ENCODE measurements at regions not wholly inside any gene's neighbourhood (a gene's known extent, or its start where the extent isn't known, plus 50 kb on each side); places are given as distances from the start of the nearest gene placed in this dataset.
"Not testable (repeated sequence)": the region's sequence is repeated elsewhere in the genome, so short reads cannot be mapped to it uniquely, and the experiment has no call there.

DNA sequence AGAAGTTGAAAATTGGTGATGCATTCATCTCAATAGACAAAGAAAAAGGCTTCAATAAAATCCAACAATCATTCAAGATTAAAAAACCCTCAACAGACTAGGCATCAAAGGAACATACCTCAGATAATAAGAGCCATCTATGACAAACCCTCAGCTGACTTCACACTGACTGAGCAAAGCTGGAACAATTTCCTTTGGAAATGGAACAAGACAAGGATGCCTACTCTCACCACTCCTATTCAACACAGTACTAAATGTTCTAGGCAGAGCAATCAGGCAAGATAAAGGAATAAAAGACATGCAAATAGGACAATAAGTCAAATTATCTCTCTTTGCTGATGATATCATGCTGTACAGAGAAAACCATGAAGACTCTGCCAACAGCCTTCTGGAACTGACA, 1188.1 kb downstream of the DTWD2 start:
- no peak for DNase-seq (ENCODE audit: low read depth)

DNA sequence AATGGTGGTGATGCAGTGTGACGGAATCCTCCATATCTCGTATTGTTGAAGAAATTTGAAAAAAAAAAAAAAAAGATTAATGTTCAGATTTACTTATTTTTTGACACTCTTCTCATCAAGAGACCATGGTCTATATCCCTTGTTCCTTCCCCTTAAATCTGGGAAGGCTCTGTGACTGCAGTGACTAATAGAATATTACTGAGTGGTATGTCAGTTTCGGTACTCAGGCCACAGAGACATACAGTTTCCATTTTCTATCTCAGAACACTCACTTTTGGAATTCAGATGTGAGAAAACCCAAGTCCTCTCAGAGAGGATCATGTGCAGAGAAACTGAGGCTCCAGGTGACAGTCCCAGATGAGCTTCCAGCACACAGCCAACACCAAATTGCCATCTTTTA, 1193.5 kb downstream of the DTWD2 start:
- no peak for DNase-seq (ENCODE audit: low read depth)

GRCh38 chr5:117793963-117794362, 1194.4 kb downstream of the DTWD2 start:
- no peak for DNase-seq (ENCODE audit: low read depth)

GRCh38 chr5:117792476-117792875, 1195.9 kb downstream of the DTWD2 start:
- DNase-seq (ENCODE audit: low read depth), result no peak

DNA sequence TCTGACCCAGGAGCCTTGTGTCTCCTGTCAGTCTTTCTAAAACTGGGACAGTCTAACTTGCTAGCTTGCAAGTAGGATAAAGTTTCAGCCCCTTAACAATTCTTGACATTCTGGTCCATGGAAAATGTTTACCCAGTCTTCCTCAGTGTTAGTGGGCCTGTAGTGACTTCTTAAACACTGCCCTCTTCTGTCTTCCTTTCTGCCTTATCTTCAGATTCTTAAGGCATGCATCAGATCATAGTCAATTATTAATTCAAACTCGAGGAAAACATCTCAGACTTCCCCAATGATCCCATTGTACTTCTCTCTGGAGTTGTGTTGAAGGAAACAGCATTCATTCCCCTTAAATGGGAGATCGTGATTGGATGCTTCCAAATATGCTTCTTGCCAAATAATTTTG, 1199.8 kb downstream of the DTWD2 start:
- DNase-seq (ENCODE audit: low read depth), result no peak

DNA sequence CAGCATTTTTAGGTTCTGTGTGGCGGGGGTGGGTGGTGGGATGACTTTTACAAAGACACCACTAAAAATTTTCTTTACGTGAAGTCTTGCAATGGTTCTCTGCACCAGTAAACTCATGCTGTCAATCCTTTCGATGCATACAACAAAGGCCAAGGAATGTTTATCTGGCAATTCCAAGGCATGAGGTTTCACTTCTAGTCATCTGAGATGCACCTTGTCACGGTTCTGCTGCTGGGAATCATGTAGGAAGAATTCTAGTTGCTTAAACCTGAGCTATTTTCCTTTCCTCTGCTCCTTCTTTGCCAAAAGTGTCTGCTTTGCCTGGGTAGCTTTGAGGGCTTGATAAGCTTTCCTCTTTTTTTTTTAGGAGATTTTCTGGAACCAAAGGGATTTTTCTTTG, 1204.5 kb upstream of the SEMA6A start:
- DNase-seq (ENCODE audit: low read depth), result no peak

DNA sequence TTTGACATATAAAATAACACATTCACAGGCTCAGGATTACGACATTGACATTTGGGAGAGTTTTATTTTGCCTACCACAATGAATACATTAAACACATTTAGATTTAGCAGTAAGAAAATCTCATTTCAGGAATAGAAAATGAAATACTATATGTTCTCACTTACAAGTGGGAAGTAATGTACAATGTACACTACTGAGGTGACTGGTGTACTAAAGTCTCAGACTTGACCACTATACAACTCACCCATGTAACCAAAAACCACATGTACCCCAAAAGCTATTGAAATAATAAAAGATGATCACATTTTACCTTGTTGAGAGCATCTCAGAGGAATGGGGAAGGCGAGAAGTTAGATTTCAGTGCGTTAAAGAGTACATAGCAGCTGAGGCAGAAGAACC, 1202.4 kb upstream of the SEMA6A start:
- DNase-seq (ENCODE audit: low read depth), result no peak

- no peak for DNase-seq (ENCODE audit: low read depth)
Observed at GRCh38 chr5:117769877-117770276, 1195.3 kb upstream of the SEMA6A start.

GRCh38 chr5:117763271-117763670, 1188.6 kb upstream of the SEMA6A start:
- no peak for DNase-seq (ENCODE audit: low read depth)

DNA sequence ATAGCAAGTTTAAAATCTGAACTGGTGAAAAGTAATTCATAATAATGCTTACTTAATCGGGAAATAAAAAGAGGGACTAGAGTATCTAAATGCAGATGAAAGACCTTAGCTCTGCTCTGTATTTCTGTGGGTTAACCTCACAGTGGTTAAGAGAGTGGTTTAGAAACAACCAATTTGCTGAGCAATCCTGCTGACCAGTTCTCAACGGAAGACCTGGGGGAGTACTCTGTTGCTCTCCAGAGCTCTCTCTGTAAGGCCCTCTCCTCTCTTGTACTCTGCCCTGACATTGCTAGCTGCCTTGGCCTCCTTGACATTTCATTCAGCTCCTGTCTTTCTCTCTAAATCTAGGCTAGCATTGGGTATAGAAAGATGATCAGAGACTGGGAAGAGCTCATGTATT, 1186.6 kb upstream of the SEMA6A start:
- DNase-seq (ENCODE audit: low read depth), result no peak

DNA sequence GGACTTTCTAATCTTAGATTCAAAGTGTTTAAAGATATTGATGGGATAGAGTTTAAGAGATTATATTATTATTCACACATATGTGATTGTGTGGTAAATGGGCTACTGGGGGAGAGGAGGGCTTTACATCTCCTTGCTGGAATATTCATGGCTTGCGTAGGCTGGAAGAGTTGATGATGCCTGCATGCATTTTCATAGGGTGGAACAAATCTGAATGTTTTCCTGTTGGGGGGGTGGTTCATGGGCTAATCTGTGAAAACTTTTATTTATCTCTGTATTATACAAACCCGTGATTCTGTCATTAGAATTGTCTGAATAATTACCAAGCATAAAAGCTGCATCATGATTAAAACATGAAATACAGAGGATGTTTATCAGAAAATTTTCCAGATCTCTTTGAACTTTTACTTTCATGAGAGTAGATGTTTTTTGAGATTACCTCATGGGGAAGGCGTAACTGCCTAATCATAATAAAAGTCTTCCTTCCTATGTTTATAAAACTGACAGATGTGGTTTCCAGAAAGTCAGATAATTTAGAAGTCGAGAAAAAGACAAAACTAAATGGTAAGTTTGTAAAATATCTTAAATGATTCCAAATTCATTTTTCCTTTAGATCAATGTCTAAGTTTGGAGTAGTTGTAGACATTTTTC, 1185.4 kb upstream of the SEMA6A start:
- no peak for DNase-seq (ENCODE audit: low read depth)

DNA sequence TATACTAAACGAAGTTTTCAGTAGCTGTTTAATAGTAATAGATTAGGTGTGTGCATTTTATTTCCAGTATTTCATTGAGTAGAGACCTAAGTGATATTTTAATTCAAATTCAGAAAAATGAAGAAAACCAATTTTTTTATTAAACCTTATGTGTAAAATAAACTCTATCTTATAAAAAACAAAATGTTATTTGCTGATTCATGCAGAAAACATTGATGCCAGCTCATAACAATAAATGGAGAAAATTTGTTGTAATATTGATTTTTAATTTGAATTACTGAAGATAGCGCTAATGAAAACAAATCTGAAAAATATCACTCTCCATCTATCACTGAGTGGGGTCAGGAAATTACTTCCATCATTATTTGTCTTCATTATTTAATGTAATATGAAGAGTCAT, 1177.8 kb upstream of the SEMA6A start:
- DNase-seq (ENCODE audit: low read depth), result no peak

- DNase-seq (ENCODE audit: low read depth), result no peak
Observed at GRCh38 chr5:117748336-117748735, 1173.7 kb upstream of the SEMA6A start.

- no peak for DNase-seq (ENCODE audit: low read depth)
Observed at GRCh38 chr5:117743337-117743736, 1168.7 kb upstream of the SEMA6A start.

GRCh38 chr5:117741655-117742206, 1167.1 kb upstream of the SEMA6A start:
- no peak for DNase-seq (ENCODE audit: low read depth)

DNA sequence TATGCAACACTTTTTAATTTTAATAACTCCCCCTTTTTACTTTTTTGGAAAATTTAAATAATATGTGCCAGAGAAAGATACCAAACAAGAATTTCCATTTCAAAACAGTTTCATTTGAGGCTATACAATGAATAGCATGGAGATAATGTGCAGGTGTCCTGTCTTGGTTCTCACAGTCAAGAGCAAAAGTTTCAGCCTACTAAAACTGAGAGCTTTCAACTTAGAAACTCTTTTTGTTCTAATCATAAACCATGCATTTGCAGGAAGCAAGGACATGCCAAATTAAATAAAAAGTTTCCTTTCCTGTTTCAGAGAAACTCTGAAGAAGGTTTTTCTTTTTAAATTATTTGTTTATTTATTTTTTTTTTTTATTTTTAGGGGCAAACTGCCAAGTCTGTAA, 1165.6 kb upstream of the SEMA6A start:
- no peak for DNase-seq (ENCODE audit: low read depth)

GRCh38 chr5:117738571-117738970, 1163.9 kb upstream of the SEMA6A start:
- DNase-seq (ENCODE audit: low read depth), result no peak

DNA sequence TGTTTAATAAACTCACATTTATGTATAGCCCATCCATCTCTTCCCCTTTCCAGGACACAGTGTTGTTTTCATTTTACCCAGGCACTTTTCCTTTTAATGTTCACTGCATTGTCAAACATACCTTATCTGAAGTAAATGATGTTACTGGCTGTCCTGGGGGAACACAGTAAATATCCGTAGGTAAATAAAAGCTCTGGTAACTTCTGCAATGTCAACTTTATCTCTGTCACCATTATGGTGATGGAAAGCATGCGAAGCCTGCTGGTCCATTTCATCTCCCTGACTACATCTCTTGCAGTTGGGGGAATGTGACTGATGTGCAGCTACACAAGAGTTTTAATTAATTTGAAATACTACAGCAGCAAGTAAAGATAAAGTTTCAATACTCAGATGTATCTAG, 1162.1 kb upstream of the SEMA6A start:
- DNase-seq (ENCODE audit: low read depth), result no peak

DNA sequence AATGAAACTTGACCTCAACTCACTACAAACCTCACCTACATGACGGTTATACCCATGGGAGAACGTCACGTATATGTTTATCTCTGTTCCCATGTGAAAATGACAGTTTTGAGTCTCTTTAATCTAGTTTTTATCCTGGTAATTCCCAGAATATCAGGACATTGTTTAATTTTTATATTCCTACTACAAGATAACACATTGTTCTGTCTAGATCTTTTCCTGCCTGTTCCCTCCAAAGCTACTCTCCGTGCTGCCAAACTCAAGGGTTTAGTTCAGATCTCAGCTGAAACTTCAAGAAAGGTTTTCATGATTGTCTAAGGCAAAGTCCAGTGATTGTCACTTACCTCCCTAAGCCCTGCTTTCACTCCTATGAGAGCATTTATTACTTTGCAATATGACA, 1159.4 kb upstream of the SEMA6A start:
- no peak for DNase-seq (ENCODE audit: low read depth)

DNA sequence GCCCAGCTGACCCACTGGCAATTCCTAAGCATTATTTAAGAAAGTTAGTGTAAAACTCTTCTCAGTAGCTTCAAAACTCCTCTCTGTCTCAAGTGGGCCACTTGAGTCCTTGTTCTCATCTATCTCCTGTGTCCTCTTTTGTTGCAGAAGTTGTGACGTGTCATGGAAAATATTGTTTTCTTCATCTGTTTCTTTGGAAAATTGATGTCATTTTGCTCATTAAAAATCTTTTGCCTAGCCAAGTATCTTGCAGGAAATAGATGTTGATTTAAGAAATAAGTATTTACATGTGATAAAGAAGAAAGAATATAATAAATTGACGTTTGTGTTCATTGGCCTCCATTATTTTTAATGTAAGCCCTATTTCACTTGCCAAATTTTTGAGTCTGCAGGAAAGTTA, 1158.4 kb upstream of the SEMA6A start:
- DNase-seq (ENCODE audit: low read depth), result no peak

- DNase-seq (ENCODE audit: low read depth), result no peak
Observed at GRCh38 chr5:117732264-117732663, 1157.6 kb upstream of the SEMA6A start.

DNA sequence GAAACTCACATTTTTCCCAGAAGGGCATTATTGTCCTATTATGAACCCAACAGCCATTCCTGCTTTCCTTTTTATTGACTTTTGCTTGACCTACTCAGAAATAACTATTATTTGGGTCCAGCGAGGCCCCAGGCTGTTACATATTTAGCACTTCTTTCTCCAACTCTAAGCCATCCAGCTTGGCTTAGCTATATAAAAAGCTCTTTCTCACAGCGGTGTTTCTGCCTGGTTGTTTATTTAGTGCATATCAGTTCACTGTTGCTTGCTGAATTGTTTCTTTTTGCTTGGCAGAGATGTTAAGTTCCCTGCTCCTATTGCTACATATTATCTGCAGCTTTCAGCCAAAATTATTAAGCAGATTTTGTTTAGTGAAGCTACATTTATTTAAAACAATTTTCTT, 1156.8 kb upstream of the SEMA6A start:
- no peak for DNase-seq (ENCODE audit: low read depth)

DNA sequence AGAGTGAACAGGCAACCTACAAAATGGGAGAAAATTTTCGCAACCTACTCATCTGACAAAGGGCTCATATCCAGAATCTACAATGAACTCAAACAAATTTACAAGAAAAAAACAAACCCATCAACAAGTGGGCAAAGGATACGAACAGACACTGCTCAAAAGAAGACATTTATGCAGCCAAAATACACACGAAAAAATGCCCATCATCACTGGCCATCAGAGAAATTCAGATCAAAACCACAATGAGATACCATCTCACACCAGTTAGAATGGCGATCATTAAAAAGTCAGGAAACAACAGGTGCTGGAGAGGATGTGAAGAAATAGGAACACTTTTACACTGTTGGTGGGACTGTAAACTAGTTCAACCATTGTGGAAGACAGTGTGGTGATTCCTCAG, 1146.2 kb upstream of the SEMA6A start:
- DNase-seq (ENCODE audit: low read depth), result not testable (repeated sequence)

GRCh38 chr5:117719413-117719812, 1144.8 kb upstream of the SEMA6A start:
- DNase-seq (ENCODE audit: low read depth), result no peak
